ENCODE measurements at regions not wholly inside any gene's neighbourhood (a gene's known extent, or its start where the extent isn't known, plus 50 kb on each side); places are given as distances from the start of the nearest gene placed in this dataset.

- peak overlapping the region; percentile 8 to 42 for H3K27ac Mint-ChIP-seq
- peaks cover 0 to 4% of the 10 kb centered on the region in 2 donors for H3K36me3 ChIP-seq (ENCODE audit: control insufficient read depth in 2 of 2, extremely low read depth in 1 of 2, insufficient read depth in 1 of 2, low read length in 1 of 2)
- H3K27me3 Mint-ChIP-seq = no peaks in the 10 kb centered on the region
- no peaks in the 10 kb centered on the region for H3K27me3 ChIP-seq (replicated peaks in 1 of 2; ENCODE audit: control insufficient read depth in 2 of 2, extremely low read depth in 1 of 2, insufficient read depth in 2 of 2, low read length in 1 of 2)
- no peak for DNase-seq
- H3K9me3 Mint-ChIP-seq = no peaks in the 10 kb centered on the region
- H3K4me3 Mint-ChIP-seq = peak overlapping the region in 2 of 3 donors; percentile 29 to 37
- POLR2A ChIA-PET = interaction anchor here in 1 of 2 donors (0.6 kb wide), 1 partner anchor 14 kb away, joined by 3 read pairs; no protein-coding TSS in a partner anchor
- H3K4me1 Mint-ChIP-seq = peaks cover 85 to 91% (median 86%) of the 10 kb centered on the region in 3 donors
- CTCF ChIA-PET = interaction anchor here in 1 of 2 donors (0.6 kb wide), 1 partner anchor 76 kb away, joined by 3 read pairs; no protein-coding TSS in a partner anchor
- no CpG with 5 or more reads among the region's 1 CpG for WGBS (ENCODE audit: insufficient coverage)
- no peak for ATAC-seq (replicated peaks in 1 of 4)
- peak overlapping the region; percentile 4 for H3K27ac ChIP-seq (ENCODE audit: low read length)
- peaks cover 31% of the 10 kb centered on the region for H3K36me3 Mint-ChIP-seq
- peaks cover 0 to 3% of the 10 kb centered on the region in 2 experiments for H3K4me1 ChIP-seq (ENCODE audit: control insufficient read depth in 1 of 2, extremely low read depth in 1 of 2, insufficient read depth in 2 of 2, low read length in 2 of 2)
- H3K9me3 ChIP-seq = no peaks in the 10 kb centered on the region
- no peak overlapping the region for H3K4me3 ChIP-seq (ENCODE audit: control insufficient read depth in 1 of 2, extremely low read depth in 1 of 2, low read length in 1 of 2)
Observed at GRCh38 chr13:73924607-73925006, 209.6 kb downstream of the KLF12 start.

- H3K4me1 ChIP-seq (ENCODE audit: control insufficient read depth in 1 of 2, extremely low read depth in 1 of 2, insufficient read depth in 2 of 2, low read length in 2 of 2) = no peaks in the 10 kb centered on the region
- POLR2A ChIA-PET = no interaction called here
Observed at GRCh38 chr13:73922493-73923393, 211.5 kb downstream of the KLF12 start.

GRCh38 chr13:73918691-73919090 lies 215.5 kb downstream of the KLF12 start:
- Mint-ChIP-seq H3K4me1 (peaks cover 72 to 88% (median 81%) of the 10 kb centered on the region in 3 donors), H3K4me3 (no peak overlapping the region), H3K36me3 (peaks cover 5% of the 10 kb centered on the region), H3K27ac (no peak overlapping the region), H3K27me3 (no peaks in the 10 kb centered on the region), H3K9me3 (no peaks in the 10 kb centered on the region)
- H3K27ac ChIP-seq (ENCODE audit: low read length) = no peak overlapping the region
- no peaks in the 10 kb centered on the region for H3K27me3 ChIP-seq (replicated peaks in 1 of 2; ENCODE audit: control insufficient read depth in 2 of 2, extremely low read depth in 1 of 2, insufficient read depth in 2 of 2, low read length in 1 of 2)
- WGBS (ENCODE audit: insufficient coverage) = 42% methylated on average over 2 of the region's 3 CpGs
- H3K9me3 ChIP-seq = no peaks in the 10 kb centered on the region
- ChIA-PET POLR2A (interaction anchor here in 1 of 2 donors (0.6 to 1.0 kb wide), 3 partner anchors 12 to 20 kb away, joined by 3 to 11 read pairs (median 4); no protein-coding TSS in a partner anchor), CTCF (interaction anchor here in 1 of 2 donors (0.9 to 1.5 kb wide), 2 partner anchors 27 to 80 kb away, joined by 3 read pairs; no protein-coding TSS in a partner anchor)
- H3K36me3 ChIP-seq (ENCODE audit: control insufficient read depth in 2 of 2, extremely low read depth in 1 of 2, insufficient read depth in 1 of 2, low read length in 1 of 2) = no peaks in the 10 kb centered on the region
- no peak overlapping the region for H3K4me3 ChIP-seq (ENCODE audit: control insufficient read depth in 1 of 2, extremely low read depth in 1 of 2, low read length in 1 of 2)
- no peak for DNase-seq
- ATAC-seq (replicated peaks in 1 of 4) = no peak
- peaks cover 0 to 5% of the 10 kb centered on the region in 2 experiments for H3K4me1 ChIP-seq (ENCODE audit: control insufficient read depth in 1 of 2, extremely low read depth in 1 of 2, insufficient read depth in 2 of 2, low read length in 2 of 2)

More at GRCh38 chr13:73922493-73923393, 211.5 kb downstream of the KLF12 start:
- Mint-ChIP-seq H3K27me3 (no peaks in the 10 kb centered on the region), H3K36me3 (peaks cover 24% of the 10 kb centered on the region), H3K4me1 (peaks cover 84 to 90% (median 88%) of the 10 kb centered on the region in 3 donors), H3K27ac (no peak overlapping the region), H3K9me3 (no peaks in the 10 kb centered on the region), H3K4me3 (no peak overlapping the region)
- H3K4me3 ChIP-seq (ENCODE audit: control insufficient read depth in 1 of 2, extremely low read depth in 1 of 2, low read length in 1 of 2) = no peak overlapping the region
- CTCF ChIA-PET = no interaction called here
- ATAC-seq (replicated peaks in 1 of 4) = no peak
- no peaks in the 10 kb centered on the region for H3K9me3 ChIP-seq
- no peaks in the 10 kb centered on the region for H3K36me3 ChIP-seq (ENCODE audit: control insufficient read depth in 2 of 2, extremely low read depth in 1 of 2, insufficient read depth in 1 of 2, low read length in 1 of 2)
- no peak for DNase-seq
- no CpG with 5 or more reads among the region's 2 CpGs for WGBS (ENCODE audit: insufficient coverage)
- no peaks in the 10 kb centered on the region for H3K27me3 ChIP-seq (replicated peaks in 1 of 2; ENCODE audit: control insufficient read depth in 2 of 2, extremely low read depth in 1 of 2, insufficient read depth in 2 of 2, low read length in 1 of 2)
- H3K27ac ChIP-seq (ENCODE audit: low read length) = no peak overlapping the region

- Histone ChIP-seq H3K27me3 (replicated peaks in 1 of 2; ENCODE audit: control insufficient read depth in 2 of 2, extremely low read depth in 1 of 2, insufficient read depth in 2 of 2, low read length in 1 of 2) (no peaks in the 10 kb centered on the region), H3K36me3 (ENCODE audit: control insufficient read depth in 2 of 2, extremely low read depth in 1 of 2, insufficient read depth in 1 of 2, low read length in 1 of 2) (no peaks in the 10 kb centered on the region), H3K27ac (ENCODE audit: low read length) (no peak overlapping the region), H3K9me3 (no peaks in the 10 kb centered on the region), H3K4me1 (ENCODE audit: control insufficient read depth in 1 of 2, extremely low read depth in 1 of 2, insufficient read depth in 2 of 2, low read length in 2 of 2) (peaks cover 0 to 5% of the 10 kb centered on the region in 2 experiments), H3K4me3 (ENCODE audit: control insufficient read depth in 1 of 2, extremely low read depth in 1 of 2, low read length in 1 of 2) (no peak overlapping the region)
- POLR2A ChIA-PET = no interaction called here
- no peaks in the 10 kb centered on the region for H3K27me3 Mint-ChIP-seq
- CTCF ChIA-PET = no interaction called here
- ATAC-seq (replicated peaks in 1 of 4) (no peak), DNase-seq (no peak)
- H3K36me3 Mint-ChIP-seq = peaks cover 10% of the 10 kb centered on the region
- H3K4me1 Mint-ChIP-seq = peaks cover 58 to 66% (median 65%) of the 10 kb centered on the region in 3 donors
- peak overlapping the region in 1 of 2 donors; percentile 2 for H3K27ac Mint-ChIP-seq
- no peaks in the 10 kb centered on the region for H3K9me3 Mint-ChIP-seq
- 100% methylated on average over 2 of the region's 4 CpGs for WGBS (ENCODE audit: insufficient coverage)
- no peak overlapping the region for H3K4me3 Mint-ChIP-seq
Observed at GRCh38 chr13:73913751-73914518, 220.3 kb downstream of the KLF12 start.

GRCh38 chr13:73913079-73913740 lies 221.0 kb downstream of the KLF12 start:
- no peak for ATAC-seq (replicated peaks in 1 of 4)
- Histone ChIP-seq H3K27ac (ENCODE audit: low read length) (no peak overlapping the region), H3K36me3 (ENCODE audit: control insufficient read depth in 2 of 2, extremely low read depth in 1 of 2, insufficient read depth in 1 of 2, low read length in 1 of 2) (no peaks in the 10 kb centered on the region), H3K9me3 (no peaks in the 10 kb centered on the region), H3K27me3 (replicated peaks in 1 of 2; ENCODE audit: control insufficient read depth in 2 of 2, extremely low read depth in 1 of 2, insufficient read depth in 2 of 2, low read length in 1 of 2) (no peaks in the 10 kb centered on the region), H3K4me3 (ENCODE audit: control insufficient read depth in 1 of 2, extremely low read depth in 1 of 2, low read length in 1 of 2) (no peak overlapping the region), H3K4me1 (ENCODE audit: control insufficient read depth in 1 of 2, extremely low read depth in 1 of 2, insufficient read depth in 2 of 2, low read length in 2 of 2) (peaks cover 0 to 5% of the 10 kb centered on the region in 2 experiments)
- no peak for DNase-seq
- CTCF ChIA-PET = interaction anchor here in 1 of 2 donors (0.5 to 0.9 kb wide), 2 partner anchors 178 to 180 kb away, joined by 3 read pairs; no protein-coding TSS in a partner anchor
- H3K27me3 Mint-ChIP-seq = no peaks in the 10 kb centered on the region
- H3K36me3 Mint-ChIP-seq = peaks cover 14% of the 10 kb centered on the region
- peaks cover 55 to 63% (median 62%) of the 10 kb centered on the region in 3 donors for H3K4me1 Mint-ChIP-seq
- H3K27ac Mint-ChIP-seq = peak overlapping the region in 1 of 2 donors; percentile 73
- H3K4me3 Mint-ChIP-seq = no peak overlapping the region
- H3K9me3 Mint-ChIP-seq = no peaks in the 10 kb centered on the region
- WGBS (ENCODE audit: insufficient coverage) = 50% methylated on average over 2 of the region's 4 CpGs
- POLR2A ChIA-PET = no interaction called here

GRCh38 chr13:73911361-73911760 lies 222.8 kb downstream of the KLF12 start:
- H3K36me3 Mint-ChIP-seq = peaks cover 14% of the 10 kb centered on the region
- Histone ChIP-seq H3K27me3 (replicated peaks in 1 of 2; ENCODE audit: control insufficient read depth in 2 of 2, extremely low read depth in 1 of 2, insufficient read depth in 2 of 2, low read length in 1 of 2) (no peaks in the 10 kb centered on the region), H3K4me1 (ENCODE audit: control insufficient read depth in 1 of 2, extremely low read depth in 1 of 2, insufficient read depth in 2 of 2, low read length in 2 of 2) (peaks cover 0 to 5% of the 10 kb centered on the region in 2 experiments), H3K9me3 (no peaks in the 10 kb centered on the region), H3K27ac (ENCODE audit: low read length) (no peak overlapping the region), H3K4me3 (ENCODE audit: control insufficient read depth in 1 of 2, extremely low read depth in 1 of 2, low read length in 1 of 2) (no peak overlapping the region), H3K36me3 (ENCODE audit: control insufficient read depth in 2 of 2, extremely low read depth in 1 of 2, insufficient read depth in 1 of 2, low read length in 1 of 2) (no peaks in the 10 kb centered on the region)
- DNase-seq (no peak), ATAC-seq (replicated peaks in 1 of 4) (no peak)
- H3K27ac Mint-ChIP-seq = no peak overlapping the region
- peaks cover 43 to 49% (median 46%) of the 10 kb centered on the region in 3 donors for H3K4me1 Mint-ChIP-seq
- H3K4me3 Mint-ChIP-seq = no peak overlapping the region
- CTCF ChIA-PET = interaction anchor here (0.6 to 1.1 kb wide), 2 partner anchors 8 to 1639 kb away, joined by 3 read pairs; no protein-coding TSS in a partner anchor
- H3K27me3 Mint-ChIP-seq = no peaks in the 10 kb centered on the region
- POLR2A ChIA-PET = interaction anchor here (0.6 to 1.0 kb wide), 2 partner anchors 13 to 262 kb away, joined by 3 read pairs; no protein-coding TSS in a partner anchor
- no peaks in the 10 kb centered on the region for H3K9me3 Mint-ChIP-seq

Measured in T-cell (primary cell).